DMS53 (cell line): ENCODE measurements at regions not wholly inside any gene's neighbourhood (a gene's known extent, or its start where the extent isn't known, plus 50 kb on each side); places are given as distances from the start of the nearest gene placed in this dataset.
A peak's percentile ranks its signal among the peaks of the same experiment; 100 is the strongest.

Experiments used
- DNase-seq: peaks from one replicate; lab custom pipeline; 2025; lab: John Stamatoyannopoulos, UW

DNA sequence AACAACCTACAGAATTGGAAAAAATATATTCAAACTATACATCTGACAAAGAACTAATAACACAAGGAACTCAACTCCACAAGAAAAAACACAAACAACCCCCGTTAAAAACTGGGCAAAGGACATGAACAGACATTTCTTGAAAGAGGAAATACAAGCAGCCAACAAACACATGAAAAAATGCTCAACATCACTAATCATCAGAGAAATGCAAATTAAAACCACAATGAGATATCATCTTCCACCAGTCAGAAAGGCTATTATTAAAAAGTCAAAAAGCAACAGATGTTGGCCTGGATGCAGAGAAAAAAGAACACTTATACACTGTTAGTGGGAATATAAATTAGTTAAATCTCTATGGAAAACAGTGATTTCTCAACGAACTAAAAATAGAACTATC, 82.6 kb upstream of the CCDC91 start:
- no peak for DNase-seq

DNA sequence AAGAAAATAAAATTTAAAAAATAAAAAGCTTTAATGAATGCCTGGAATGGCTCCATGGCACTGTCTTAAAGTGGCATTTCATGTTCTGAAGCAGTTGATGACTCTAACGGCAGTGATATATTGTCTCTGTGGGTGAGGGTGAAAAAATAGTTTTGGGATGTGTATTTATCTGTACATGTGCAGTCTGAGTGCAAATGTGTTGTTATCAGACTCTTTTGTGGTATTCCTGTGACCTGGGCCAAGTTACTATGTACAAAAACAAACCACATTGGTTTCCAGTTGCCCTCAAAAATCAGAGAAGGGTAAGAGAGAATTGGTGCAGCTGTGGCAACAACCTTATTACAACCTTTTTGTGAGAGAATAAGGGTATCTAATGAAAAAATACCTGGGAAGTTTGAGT, 81.7 kb upstream of the CCDC91 start:
- no peak for DNase-seq

DNA sequence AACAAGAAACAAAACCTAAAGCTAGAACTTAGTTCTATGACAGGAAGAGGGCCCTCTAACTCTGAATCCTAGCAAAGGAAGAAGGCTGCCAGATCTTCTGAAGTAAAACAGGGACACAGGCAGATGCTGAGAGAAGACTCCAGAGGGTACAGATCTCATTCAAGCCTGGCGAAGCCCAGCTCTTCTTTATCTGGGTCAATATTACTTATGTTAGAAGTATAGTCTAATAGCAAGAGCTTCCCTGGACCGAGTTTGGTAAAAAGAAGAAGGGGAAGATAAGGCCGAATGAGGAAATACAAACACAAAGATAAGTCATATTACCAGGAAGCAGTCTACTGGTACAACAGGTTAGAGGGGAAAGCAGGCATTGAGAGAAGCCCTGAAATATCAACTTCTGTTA, 79.9 kb upstream of the CCDC91 start:
- DNase-seq = peak; percentile 48

- peak; percentile 74 for DNase-seq
Measured at GRCh38 chr12:28114488-28114887, 75.8 kb upstream of the CCDC91 start.

- peak; percentile 19 for DNase-seq
Measured at GRCh38 chr12:28121433-28121832, 68.8 kb upstream of the CCDC91 start.

DNA sequence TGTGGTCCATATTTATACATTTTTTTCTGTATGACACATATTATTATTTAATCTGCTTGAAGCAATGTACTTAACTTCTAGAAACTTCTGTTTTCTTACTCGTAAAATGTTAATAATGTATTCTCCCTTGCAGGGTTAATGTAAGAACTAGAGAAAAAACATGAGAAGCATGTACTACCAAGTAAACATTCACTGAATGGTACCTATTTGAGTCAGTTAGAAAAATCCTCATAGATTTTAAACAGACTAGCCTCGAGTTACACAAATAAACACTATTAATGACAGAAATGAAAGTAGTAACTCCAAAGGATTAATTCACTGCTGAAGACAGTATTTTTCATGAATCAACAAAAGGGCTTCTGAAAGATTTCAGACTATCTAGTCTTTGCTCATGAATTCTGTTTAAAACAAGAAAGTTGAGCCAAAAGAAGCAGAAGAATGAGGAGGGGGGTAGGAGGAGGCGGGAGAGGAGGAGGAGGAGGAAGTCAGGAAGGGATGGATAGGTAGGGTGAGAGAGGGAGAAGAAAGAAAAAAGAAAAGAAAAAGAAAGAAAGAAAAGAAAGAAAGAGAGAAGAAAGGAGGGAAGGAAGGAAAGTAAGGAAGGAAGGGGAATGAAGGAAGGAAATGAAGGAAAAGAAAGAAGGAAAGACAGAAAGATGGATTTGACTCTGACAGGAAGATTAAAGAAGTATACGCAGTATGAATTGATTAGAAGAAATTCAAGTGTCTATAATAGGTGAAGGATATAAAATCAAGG, 68.2 kb upstream of the CCDC91 start:
- DNase-seq = no peak

DNA sequence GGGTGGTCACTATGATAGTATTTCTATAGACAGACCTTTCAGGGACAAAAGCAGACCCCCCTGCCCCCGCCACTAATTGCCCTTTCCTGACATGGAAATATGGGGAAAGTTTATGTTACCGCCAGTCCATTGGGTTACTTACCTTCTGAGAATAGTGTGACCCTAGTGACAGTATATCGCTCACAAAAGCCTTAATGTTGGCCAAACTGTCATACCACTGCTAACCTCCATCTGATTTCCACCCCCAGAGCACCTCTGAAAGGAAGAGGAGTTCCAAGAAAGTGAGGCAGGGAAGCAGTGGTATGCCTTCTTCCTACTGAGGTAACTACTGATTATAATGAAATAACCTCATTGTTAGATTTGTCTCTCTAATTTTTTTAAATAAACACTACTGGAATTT, 67.5 kb upstream of the CCDC91 start:
- no peak for DNase-seq

DNA sequence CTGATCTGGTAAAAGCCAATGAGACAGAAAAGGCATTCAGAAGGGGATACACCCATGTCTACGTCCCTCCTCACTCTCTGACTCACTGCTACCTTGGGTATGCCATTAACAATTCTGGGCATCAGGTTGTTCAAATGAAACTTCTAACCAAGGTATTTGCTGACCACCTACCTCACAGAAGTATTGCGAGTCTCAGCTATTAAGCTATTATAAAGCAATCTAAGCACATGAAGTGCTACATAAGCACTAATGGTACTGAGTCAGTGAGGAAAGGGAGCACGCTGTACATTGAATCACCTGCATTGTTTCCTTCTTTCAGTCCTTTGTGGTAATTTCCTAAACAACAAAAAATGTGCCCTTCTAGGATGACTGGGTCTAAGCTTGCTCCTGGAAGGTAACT, 62.8 kb upstream of the CCDC91 start:
- DNase-seq = no peak

DNA sequence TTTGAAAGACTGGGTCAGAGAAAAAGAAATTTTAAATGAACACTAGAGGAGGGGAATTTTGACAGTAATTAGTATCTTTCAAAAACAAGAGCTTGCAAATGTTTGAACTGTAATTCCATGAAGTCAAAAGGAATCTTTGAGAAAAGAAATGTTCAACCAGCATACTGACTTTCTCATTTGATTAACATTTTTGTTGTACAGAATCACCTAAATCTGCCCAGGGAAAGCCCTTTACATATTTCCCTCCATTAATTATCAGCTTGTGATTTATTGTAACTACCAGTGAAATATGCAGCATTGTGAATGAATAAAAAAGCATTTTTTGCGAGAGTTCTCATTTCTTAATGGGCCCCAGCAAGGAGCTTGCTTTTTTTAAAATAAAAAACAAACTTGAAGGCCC, 61.2 kb upstream of the CCDC91 start:
- DNase-seq = no peak

- DNase-seq = no peak
Measured at GRCh38 chr12:28130234-28130624, 60.0 kb upstream of the CCDC91 start.

DNA sequence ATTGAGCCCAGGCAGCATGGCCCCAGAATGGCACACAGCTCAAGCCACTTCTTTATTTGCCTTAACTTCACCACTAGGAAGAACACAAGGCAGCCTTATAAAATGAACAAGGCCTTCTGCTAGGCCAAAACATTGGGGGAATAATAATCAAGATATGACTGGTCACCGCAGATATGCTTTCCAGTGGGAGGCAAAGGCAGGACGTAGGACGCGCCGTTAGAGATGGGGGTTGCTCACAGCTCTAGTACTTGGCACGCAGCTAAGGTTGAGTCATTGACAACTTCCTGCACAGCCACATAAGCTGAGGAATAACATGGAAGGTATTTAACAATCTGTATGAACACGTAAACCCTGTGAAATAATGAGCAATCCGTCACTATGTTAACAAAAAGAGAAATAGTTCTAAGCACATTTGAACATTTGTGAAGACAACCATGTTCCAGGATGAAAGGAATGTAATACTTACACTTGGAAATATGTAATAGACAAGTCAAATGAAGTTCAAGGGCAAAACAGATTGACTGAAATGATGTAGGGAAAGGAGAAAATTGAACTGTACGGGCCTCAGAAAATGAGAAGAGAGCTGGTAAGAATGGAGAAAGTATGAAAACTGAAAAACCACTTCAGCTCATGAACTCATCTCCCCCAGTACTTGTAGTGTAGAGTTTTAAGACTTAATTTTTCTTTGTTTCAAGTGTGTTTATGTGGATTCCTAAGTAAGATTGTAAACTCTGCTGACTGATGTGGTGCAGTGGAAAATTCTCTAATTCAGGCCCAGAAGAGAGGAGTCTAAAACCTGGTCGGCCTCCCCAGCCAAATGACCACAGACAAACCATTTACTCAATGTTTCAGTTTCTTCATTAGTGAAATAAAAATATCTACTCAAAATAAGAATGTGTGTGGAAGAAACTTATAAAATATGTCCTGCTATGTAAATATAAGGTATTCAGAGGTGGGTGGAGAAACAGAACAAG, 59.3 kb upstream of the CCDC91 start:
- DNase-seq = peak; percentile 61

DNA sequence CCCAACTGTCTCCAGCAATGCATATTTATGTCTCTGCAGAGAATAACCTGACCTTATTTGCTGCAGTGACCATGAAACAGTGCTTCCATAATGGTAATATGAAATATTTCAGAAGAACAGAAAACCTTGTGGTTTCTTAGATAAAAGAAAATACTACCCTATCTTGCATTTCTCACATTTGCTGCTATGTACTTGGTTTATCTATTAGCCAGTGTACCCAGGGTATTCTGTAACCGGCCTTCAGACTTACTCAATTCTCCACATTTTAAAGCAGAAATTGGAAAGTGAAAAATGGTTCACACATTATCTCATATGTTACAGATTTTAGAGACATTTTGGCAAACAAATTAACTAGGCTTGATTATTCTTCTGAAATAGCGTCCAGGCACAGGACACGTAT, 57.9 kb upstream of the CCDC91 start:
- DNase-seq = no peak

- no peak for DNase-seq
Measured at GRCh38 chr12:28135801-28136439, 54.3 kb upstream of the CCDC91 start.

GRCh38 chr12:28137414-28137813, 52.8 kb upstream of the CCDC91 start:
- no peak for DNase-seq

DNA sequence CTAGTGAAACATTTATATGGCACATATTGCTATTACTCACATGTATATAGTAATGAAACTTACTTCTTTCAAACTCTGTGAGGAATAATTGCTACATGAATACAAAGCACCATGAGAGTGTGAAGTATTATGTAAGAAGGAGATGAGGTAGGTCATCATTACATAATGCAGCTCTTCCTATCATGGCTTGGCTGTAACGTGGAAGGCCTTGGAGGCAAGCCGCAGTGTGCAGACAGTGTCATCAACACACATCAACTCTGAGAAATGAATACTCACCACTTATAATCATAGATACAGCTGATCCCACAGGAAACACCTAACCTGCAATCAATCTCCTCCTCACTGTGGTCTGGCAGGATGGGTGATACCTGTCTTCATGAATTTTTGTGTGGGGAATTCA, 49.9 kb upstream of the CCDC91 start:
- no peak for DNase-seq
